ENCODE measurements at regions not wholly inside any gene's neighbourhood (a gene's known extent, or its start where the extent isn't known, plus 50 kb on each side); places are given as distances from the start of the nearest gene placed in this dataset.

DNA sequence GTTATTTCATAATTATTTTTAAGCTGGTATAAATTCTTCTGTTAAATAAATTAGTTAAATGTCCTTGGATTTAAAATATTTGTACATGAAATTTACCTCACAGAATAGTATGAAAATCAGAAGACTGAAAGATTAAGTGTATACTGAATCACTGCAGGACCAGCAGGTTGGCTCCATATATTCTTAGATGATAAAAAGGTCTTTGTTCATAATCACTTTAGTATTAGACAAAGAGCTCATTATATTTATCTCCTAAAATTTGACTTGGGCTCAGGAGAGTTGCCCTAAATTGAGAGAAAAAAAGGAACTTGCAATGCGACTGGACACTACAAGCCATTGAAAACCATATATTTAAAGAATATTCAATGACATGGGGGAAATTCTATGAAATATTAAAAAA, 766.4 kb upstream of the CITED2 start:
- ATAC-seq (no peak), DNase-seq (ENCODE audit: low spot score) (no peak)

DNA sequence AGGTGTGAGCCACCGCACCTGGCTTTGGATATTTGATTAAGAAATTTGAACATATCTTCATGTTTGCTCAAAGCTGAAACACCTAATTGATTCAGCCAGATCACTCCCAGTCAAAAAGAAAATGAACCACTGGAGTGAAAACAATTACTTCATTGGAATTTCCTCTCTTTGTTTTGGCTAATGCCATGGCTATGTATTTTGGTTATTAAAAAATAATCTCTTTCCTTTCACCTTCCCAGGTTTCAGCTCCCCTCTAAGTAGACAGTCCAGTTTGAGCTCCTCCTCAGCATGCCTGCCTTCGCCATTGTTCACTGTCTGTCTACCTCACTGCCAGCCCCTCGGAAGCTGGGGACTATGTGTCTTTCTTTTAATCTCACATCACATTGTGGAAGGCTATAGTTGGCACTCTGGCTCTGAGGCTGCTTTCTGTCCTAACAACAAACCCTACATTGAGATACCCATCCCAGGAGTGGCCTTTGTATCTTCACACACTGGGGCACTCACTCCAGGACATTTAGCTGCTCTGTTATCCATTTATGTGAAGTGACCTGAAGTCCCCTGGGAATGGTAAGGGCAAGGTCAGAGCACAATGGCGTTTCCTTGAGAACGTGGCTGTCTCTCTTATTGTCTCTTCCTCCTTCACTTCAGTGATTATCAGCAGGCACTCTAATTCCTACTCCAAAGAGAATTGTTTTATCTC, 764.0 kb upstream of the CITED2 start:
- DNase-seq (ENCODE audit: low spot score) (no peak), ATAC-seq (no peak)

DNA sequence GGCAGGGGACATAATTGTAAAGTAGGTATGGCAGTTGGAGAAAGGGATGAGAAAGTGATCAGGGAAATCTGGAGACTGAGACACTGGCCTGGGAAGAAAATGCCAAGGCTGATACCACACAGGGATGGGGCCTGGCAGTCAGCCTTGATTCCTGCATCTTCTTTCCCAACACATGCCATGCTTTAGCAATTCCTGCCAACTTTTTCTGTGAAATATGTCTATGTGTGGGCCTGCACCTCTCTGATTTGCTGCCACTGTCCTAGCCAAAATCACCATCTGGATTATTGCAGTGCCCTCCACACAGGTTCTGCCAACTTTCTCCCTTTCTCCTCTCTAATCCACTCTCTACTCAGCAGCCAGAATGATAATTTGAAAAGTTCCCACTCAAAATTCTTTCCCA, 759.8 kb upstream of the CITED2 start:
- no peak for ATAC-seq
- no peak for DNase-seq (ENCODE audit: low spot score)

DNA sequence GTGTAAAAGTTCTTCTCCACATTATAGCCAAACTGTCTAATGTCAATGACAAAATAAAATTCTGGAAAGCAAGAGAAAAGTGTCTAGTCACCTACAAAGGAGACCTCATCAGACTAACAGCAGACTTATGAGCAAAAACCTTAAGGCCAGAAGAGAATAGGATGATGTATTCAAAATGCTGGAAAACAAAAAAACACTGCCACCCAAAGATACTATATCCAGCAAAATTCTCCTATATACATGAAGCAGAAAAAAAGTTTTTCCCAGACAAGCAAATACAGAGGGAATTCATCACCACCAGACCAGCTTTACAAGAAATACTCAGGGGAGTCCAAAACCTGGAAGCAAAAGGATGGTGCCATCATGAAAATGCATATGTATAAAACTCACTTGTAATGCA, 755.6 kb upstream of the CITED2 start:
- no peak for ATAC-seq
- no peak for DNase-seq (ENCODE audit: low spot score)

DNA sequence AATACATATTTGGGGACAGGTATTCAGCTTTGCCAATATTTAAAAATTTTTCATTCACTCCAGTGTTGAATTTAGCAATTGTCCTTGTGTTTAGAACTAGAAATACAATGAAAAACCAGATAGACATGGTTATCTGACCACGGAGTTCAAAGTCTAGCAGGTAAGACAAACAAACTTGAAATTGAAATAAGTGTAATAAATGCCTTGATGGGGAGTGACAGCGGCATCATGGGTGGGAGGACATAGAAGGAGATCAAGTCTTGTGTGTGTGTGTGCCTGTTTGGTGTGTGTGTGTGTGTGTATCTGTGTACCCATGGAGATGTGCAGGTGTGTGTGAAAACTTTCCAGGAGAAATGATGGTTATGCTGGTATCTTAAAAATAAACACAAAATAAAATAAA, 750.0 kb upstream of the CITED2 start:
- ATAC-seq (peak; percentile 31), DNase-seq (ENCODE audit: low spot score) (no peak)

DNA sequence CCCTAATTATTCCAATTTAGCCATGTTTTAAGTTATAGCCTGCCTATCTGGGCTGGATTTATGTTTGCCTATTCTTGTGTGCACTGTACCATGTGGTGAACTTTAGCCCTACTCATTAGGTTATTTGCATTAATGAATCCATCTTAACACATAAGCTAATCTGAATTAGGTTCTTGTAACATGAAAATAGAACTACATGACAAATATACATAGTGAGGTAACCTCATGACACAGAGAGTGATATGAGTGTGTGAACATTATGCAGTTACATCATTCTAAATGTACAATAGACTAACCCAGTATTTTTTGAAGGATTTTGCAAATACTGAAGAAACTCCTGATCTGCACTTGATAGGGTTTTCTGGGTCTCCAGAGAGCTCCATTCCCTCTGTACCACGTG, 733.7 kb upstream of the CITED2 start:
- ATAC-seq (no peak), DNase-seq (ENCODE audit: low spot score) (no peak)

DNA sequence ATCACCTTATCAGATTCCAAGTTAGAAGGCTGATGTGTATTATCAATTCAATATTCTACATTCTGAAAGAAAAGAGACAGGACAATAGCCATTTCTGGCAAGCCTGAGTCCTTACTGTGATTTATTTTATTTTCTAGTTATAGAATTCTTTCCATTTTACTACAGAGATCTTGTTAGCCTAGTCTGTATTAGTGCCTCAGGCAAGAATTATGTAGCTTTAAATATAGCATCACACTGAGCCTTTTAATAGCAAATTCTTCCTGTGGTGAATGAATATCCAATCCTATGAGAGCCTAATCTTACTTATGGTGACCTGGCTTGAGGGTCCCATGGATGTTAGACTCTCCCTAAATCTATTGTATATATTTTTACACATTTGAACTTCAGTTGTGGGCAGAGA, 732.8 kb upstream of the CITED2 start:
- ATAC-seq (no peak), DNase-seq (ENCODE audit: low spot score) (no peak)

DNA sequence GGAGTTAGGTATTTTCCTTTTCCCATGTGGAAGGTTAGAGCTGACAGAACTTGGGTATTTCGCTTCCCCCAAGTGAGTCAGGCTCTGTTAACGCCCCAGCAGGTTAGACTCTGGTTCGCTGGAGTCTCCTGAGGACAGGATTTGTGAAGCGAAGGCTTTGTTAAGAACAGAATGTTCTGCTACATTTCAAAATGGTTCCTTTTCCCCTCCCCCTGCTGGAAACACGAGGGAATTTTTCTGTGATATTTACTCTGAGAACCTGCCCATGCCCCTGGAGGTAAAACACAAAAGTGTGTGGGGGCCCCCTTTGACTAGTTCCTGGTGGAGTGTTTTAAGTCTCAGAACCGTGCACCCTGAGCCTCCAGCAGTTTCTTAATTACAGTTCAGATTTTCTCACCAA, 731.4 kb upstream of the CITED2 start:
- ATAC-seq (peak; percentile 58), DNase-seq (ENCODE audit: low spot score) (no peak)

DNA sequence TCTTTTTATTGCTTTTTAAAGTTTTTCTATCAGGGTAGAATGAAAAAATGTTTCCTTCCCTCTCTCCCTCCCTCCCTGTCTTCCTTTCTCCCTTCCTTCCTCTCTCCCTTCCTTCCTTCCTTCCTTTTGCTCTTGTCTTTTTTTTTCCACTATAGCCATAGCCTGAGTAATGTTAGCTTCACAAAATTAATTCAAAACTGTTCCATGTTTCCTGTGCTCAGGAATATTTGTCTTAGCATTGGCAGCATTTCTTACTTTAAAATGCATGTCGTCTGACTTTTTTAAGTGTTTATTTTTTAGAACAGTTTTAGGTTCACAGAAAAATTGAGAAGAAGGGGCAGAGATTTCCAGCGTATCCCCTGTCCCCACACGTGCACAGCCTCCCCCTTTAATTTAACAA, 730.8 kb upstream of the CITED2 start:
- no peak for ATAC-seq
- DNase-seq (ENCODE audit: low spot score), result no peak

DNA sequence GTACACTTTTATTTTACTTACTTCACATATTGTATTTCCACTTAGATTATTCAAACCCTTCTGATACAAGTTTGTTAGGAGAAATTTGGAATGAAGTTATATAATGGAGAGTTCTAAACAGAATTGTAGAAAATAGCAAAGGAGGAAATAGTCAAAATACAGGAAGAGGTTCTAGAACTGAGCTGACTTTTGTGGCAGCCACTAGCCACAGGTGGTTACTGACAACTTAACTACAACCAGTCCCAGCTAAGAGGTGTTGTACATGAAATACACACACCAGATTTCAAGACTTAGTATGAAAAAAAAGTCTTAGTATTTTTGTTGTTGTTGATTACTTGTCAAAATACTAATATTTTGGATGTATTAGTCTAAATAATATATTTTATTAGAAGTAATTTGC, 727.4 kb upstream of the CITED2 start:
- ATAC-seq (no peak), DNase-seq (ENCODE audit: low spot score) (no peak)

DNA sequence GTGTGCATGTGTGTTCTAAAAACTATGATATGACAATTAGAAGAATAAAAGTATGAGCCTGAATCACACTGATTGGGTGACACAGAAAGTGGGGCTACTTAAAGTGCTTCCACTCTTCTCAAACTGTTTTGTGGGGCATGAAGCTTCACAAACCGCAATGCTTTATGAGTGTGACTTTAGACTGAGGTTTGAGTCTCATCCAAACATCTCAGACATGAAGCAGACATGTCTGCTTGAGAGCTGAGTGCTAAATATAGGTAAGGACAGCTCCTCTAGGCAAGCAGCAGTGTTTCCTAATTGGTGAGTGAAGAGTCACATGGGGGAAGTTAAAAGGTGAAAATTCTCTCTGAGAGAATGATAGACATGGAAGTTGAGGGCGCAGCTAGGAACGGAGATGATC, 726.9 kb upstream of the CITED2 start:
- DNase-seq (ENCODE audit: low spot score), result no peak
- ATAC-seq, result no peak

DNA sequence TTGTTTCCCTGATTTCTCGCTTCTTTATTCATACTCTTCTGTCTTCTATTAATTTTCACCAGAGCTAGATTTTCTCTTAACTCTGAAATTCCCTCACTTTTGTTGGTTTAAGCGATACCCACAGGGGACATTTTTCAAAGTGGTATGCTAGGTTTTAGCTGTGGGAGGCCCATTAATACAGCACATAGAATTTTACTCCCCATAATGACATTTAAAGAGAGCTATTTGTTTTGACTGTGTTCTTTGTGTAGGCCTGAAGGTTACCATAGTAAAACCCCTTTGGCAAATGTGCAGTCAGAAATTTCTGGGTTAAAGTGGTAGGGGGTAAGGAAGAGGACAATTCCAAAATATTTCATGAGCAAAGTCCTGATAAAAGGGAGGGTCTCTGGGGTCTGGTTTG, 721.1 kb upstream of the CITED2 start:
- no peak for DNase-seq (ENCODE audit: low spot score)
- no peak for ATAC-seq

DNA sequence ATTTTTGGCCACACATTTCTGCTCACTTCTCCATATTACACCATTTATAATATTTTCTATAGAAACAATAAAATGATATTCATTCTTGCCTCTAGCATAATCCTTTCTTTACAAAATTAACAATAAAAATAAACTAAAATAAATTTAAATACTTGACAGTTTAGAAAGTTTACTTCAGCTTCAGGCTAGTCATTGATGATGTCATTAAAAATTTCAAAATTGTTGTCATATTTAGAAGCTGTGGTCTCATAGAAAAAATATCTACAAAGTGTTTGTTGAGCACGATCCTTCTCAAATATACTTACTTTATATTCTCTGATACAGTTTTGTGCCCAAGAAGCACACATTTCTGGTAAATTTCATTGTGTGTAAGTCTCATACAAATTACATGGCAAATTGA, 717.4 kb upstream of the CITED2 start:
- ATAC-seq (no peak), DNase-seq (ENCODE audit: low spot score) (no peak)

DNA sequence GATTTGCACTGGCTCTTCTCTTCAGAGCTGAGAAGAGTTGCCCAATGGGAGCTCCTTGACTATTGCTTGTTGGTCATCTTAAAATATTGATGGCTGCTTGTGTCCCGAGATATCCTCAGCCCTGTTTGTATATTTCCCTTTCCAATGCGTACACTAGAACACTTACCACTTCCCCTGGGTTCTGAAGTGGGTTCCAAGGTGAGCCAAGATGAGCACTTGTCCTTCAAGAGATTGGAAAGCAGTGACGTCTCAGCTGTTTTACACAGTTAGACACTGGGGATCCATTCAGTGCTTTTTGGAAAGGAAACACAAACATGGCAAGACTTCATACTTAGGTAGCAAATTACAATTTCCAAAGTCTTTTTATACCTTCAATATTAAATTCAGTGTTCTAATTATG, 716.4 kb upstream of the CITED2 start:
- DNase-seq (ENCODE audit: low spot score) (no peak), ATAC-seq (no peak)

DNA sequence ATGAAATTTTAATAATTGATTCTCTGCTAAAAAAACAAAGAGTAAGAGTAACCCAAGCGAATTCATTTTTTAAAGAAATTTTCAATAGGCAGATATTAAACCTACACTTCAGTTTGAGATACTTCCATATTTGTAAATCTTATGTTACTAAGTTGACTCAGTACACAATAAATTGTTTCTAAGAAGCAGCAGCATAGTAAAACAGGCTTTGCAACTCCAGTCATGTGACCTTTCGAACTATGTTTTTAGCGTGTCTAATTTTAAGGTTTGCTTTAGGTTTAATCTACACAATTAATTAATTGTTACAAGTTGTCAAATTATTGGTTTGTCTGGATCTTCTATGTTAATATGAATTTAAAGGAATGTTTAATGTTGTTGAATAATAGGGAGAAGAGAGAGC, 708.9 kb upstream of the CITED2 start:
- DNase-seq (ENCODE audit: low spot score) (no peak), ATAC-seq (no peak)

DNA sequence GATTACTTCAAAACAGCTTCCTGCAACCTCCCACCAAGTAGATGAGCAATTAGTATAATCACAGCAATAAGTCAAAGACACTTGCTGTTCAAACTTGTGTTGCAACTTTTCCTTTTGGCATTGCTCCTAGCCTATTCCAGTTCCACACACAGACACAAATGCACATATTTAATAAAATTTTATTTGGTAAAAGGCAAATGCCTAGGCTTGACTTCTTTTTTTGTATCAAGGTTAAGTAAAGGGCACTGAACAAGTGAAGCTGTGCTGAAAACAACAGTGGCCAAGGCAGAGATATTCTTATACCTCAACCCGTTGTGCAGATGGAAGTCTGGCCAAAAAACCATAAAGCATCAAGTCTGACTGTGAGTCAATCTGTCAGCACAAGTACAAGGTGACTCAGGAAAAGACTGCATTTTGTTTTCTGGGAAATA, 708.4 kb upstream of the CITED2 start:
- ATAC-seq, result peak; percentile 37
- no peak for DNase-seq (ENCODE audit: low spot score)

DNA sequence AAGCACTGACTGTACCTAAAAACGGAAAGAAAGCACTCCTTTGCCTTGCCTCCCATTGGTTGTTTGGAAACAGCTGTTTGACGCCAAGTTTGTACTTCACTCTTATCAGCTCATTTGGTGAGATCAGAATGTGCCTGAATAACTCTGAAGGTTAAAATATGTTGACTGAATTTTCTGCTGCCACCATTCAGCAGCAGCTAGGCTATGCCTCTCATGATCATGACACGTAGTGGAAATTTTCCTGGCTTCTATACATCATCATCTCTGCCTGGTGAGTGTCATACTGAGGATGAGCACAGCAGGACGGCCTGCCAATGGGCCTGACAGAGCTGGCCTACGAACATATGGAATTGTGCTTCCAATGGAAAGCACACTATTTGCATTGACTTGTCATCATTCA, 704.9 kb upstream of the CITED2 start:
- peak; percentile 39 for ATAC-seq
- no peak for DNase-seq (ENCODE audit: low spot score)

DNA sequence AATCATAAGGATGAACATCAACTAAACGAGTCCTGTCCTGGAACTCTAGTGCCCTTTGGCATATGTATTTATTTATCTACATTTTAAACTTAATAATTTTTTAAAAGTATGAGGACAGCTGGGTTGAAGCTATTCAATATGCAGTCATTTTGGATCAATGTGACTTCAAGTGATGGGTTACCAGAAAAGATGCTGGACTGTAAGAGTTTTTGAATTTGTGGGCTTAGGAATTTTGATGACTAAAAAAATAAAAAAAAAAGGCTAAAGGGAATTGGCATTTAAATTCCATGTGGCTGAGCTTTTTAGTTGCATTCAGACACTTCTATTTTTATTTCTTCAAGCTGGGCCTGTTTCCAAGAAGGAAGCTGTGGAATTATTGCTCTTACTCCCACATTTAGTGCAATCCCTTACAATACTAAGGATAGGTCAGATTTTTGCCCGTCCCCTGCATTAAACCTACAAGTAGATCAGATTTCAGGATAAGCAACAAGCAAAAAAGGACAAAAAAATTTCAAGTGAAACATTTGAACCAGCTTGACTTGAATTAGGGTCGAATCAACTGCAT, 704.2 kb upstream of the CITED2 start:
- DNase-seq (ENCODE audit: low spot score), result no peak
- no peak for ATAC-seq

DNA sequence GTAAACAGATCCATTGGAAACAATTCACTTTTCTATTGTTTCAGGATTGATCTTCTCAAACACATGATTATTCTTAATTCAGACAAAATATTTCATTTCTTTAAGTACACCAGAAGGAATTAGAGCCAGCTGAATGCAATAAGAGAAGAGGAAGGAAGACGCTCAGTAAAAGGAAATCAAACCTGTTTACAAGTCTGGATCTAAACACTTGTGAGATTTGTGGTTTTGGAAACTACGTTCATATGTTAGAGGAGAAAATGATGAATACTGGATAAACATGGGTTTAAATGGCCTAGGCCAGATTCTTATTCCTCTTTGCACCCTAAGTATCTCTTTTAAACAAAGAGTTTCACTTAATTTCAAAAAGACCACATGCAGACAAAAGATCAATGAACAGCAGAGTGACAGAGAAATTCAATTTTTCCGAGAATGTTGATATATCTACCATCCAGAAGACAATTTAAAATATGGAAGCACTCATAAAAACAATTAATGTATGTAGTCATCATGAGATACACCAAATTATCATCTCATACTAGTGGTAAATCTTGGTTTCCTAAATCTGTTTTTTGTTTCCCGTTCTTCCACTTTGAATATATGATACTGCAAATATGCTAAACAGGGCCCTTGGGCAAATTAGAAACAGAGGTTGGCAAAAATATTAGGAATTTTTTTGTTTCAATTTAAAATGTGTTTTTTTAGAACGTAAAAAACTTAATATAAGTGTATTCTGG, 703.5 kb upstream of the CITED2 start:
- no peak for DNase-seq (ENCODE audit: low spot score)
- ATAC-seq, result no peak

DNA sequence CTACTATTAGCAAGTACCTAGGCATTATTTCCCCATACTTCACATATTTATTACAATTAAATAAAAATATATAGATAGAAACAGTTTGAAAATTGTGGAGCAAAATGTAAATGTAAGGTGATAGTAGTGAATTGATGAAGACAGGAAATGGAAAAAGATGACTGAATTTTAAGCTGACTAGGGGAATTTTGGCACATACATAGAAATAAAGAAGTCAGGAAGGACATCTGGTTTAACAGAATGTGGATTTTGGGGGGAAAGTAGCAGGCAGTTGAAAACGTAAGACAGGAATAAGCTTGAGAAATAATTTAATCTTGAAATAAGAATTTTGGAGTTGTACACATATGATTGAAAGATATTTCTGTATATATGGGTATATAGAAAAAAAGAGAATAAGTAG, 701.7 kb upstream of the CITED2 start:
- no peak for DNase-seq (ENCODE audit: low spot score)
- ATAC-seq, result no peak

DNA sequence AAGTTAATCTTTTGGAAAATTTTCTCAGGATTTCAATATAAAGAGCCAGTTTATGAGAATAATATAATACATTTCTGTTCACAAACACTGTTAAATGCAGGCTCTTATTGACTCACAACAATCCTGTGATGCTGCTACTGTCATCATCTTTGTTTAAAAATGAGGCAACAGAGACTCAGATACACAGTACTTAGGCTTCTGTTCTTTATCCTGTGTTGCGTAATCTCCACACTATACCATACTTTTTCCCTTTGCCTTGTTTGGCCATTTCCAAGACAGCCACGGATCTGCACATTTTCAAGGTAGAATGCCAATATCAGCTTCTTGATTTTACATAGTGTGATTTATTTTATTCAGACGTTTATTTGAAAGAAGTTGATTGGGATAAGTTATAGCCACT, 699.0 kb upstream of the CITED2 start:
- no peak for DNase-seq (ENCODE audit: low spot score)
- ATAC-seq, result peak; percentile 37

DNA sequence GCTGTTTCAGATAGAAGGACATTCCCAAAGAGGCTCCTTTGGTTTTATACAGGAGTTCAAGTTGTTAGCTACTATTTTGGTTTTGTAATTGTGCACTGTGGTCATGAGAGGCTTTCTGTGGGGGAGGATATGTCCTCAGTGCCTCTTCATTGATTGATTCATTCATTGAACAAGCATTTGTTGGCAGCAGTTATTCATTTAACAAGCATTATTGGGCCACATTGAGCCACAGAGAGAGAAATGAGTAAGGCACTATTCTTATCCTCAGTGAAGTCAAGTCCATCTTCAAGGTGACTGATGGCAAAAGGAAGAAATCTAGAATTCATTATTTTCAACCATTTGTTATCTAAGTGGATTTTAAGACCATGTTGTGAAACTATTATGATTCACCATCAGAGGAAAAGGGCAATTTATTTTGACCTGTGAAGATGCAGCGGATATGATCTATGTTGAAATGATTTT, 697.2 kb upstream of the CITED2 start:
- ATAC-seq, result peak; percentile 69

More for the DNA sequence above, 697.2 kb upstream of the CITED2 start:
- DNase-seq (ENCODE audit: low spot score), result no peak

Measured in left lobe of liver (tissue), 2 donors.